ENCODE measurements at regions not wholly inside any gene's neighbourhood (a gene's known extent, or its start where the extent isn't known, plus 50 kb on each side); places are given as distances from the start of the nearest gene placed in this dataset.
A peak's percentile ranks its signal among the peaks of the same experiment; 100 is the strongest.

DNA sequence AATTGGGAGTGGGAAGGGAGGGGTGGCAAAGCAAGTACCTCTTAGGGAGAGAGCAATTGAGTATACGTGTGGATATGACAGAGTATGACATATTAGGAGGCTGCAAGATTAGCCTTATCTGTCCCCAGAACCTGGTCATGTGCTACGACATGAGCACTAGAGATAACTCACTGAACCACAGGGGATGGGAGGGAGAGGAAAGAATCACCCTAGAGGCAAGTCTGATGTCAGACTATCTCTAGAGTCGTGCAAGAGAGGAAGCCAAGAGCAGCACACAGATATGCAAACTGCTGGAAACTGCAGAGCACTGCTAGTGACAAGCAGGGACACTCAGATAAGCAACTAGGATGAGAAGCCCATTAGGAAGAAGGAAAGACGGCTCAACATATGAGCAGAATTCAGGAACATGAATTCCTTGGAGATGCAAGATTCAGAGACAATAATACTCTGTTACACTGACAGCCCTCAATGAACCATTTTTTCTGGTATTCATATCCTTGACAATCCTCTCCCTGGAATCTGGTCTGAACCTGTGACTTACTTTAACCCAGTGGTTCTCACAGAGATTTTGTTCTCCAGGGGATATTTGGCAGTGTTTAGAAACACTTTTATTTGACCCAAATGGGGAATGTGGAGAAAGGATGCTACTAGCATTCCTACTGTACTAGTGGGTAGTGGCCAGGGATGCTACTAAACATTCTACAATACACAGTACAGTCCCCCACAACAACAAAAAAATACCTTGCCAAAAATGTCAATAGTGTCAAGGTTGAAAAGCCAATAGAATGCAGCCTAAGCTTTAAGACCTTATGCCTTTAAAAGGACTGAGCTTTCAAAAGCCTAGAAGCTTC is 84.0 kb upstream of the BMP2K start:
- no peak for TF ChIP-seq CTCF (IDR thresholded peaks at IDR 0.05)
- Histone ChIP-seq H3K27me3 (no peaks in the 10 kb centered on the region), H3K27ac (no peak overlapping the region), H3K9me3 (no peaks in the 10 kb centered on the region), H3K4me3 (no peak overlapping the region), H3K4me1 (no peaks in the 10 kb centered on the region), H3K36me3 (no peaks in the 10 kb centered on the region)
- intact Hi-C loops (cut with DNase I; ENCODE audit: low total_unique reads): no loop called here
- no peak for DNase-seq

- H3K4me1 ChIP-seq: no peaks in the 10 kb centered on the region
- H3K27me3 ChIP-seq: no peaks in the 10 kb centered on the region
- H3K9me3 ChIP-seq: no peaks in the 10 kb centered on the region
- no peak overlapping the region for H3K4me3 ChIP-seq
- no peak for TF ChIP-seq CTCF (IDR thresholded peaks at IDR 0.05)
- H3K36me3 ChIP-seq: no peaks in the 10 kb centered on the region
- H3K27ac ChIP-seq: no peak overlapping the region
- DNase-seq: no peak
- intact Hi-C loops (cut with DNase I; ENCODE audit: low total_unique reads): no loop called here
Observed at GRCh38 chr4:78692822-78693170, 83.4 kb upstream of the BMP2K start.

DNA sequence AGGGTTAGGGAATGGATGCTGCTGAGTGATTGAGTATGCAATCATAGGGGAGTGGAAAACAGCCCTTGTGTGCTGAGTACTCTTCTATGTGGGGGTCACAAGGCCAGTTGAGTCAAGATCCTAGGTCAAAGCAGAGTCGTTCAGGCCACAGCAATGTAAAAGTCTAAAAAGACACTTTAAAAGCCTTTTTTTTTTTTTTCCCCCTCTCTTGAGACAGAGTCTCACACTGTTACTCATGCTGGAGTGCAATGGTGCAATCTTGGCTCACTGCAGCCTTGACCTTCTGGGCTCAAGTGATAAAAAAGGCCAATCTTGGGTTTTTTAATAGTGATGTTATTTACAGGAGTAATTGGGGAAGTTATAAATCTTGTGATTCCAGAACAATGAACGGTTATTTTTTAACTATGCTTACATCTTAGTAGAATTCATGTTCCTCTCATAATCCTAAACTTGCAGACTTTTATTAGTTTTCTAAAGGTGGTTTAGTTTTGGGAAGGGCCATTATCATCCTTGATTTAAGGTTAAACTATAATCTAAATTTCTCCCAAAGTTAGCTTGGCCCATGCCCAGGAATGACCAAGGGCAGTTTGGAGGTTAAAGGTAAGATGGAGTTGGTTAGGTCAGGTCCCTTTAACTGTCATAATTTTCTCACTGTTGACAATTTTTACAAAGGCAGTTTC is 82.2 kb upstream of the BMP2K start:
- Histone ChIP-seq H3K4me1 (no peaks in the 10 kb centered on the region), H3K36me3 (no peaks in the 10 kb centered on the region), H3K27ac (no peak overlapping the region), H3K4me3 (no peak overlapping the region), H3K9me3 (no peaks in the 10 kb centered on the region), H3K27me3 (no peaks in the 10 kb centered on the region)
- DNase-seq: peak in 1 of 2 donors; percentile 33
- TF ChIP-seq CTCF (IDR thresholded peaks at IDR 0.05): no peak
- intact Hi-C loops (cut with DNase I; ENCODE audit: low total_unique reads): no loop called here

- Histone ChIP-seq H3K9me3 (no peaks in the 10 kb centered on the region), H3K27me3 (no peaks in the 10 kb centered on the region)
- DNase-seq: no peak
Observed at GRCh38 chr4:78694457-78694787, 81.7 kb upstream of the BMP2K start.

GRCh38 chr4:78695910-78696309 is 80.2 kb upstream of the BMP2K start:
- TF ChIP-seq CTCF (IDR thresholded peaks at IDR 0.05): no peak
- no peak for DNase-seq
- intact Hi-C loops (cut with DNase I; ENCODE audit: low total_unique reads): no loop called here

More at GRCh38 chr4:78694457-78694787, 81.7 kb upstream of the BMP2K start:
- no peaks in the 10 kb centered on the region for H3K4me1 ChIP-seq
- H3K4me3 ChIP-seq: no peak overlapping the region
- H3K27ac ChIP-seq: no peak overlapping the region
- H3K36me3 ChIP-seq: no peaks in the 10 kb centered on the region
- intact Hi-C loops (cut with DNase I; ENCODE audit: low total_unique reads): no loop called here
- TF ChIP-seq CTCF (IDR thresholded peaks at IDR 0.05): no peak

More at GRCh38 chr4:78695910-78696309, 80.2 kb upstream of the BMP2K start:
- Histone ChIP-seq H3K4me3 (no peak overlapping the region), H3K27me3 (no peaks in the 10 kb centered on the region), H3K9me3 (no peaks in the 10 kb centered on the region), H3K27ac (no peak overlapping the region), H3K36me3 (no peaks in the 10 kb centered on the region), H3K4me1 (no peaks in the 10 kb centered on the region)
